ENCODE measurements at regions not wholly inside any gene's neighbourhood (a gene's known extent, or its start where the extent isn't known, plus 50 kb on each side); places are given as distances from the start of the nearest gene placed in this dataset.

DNA sequence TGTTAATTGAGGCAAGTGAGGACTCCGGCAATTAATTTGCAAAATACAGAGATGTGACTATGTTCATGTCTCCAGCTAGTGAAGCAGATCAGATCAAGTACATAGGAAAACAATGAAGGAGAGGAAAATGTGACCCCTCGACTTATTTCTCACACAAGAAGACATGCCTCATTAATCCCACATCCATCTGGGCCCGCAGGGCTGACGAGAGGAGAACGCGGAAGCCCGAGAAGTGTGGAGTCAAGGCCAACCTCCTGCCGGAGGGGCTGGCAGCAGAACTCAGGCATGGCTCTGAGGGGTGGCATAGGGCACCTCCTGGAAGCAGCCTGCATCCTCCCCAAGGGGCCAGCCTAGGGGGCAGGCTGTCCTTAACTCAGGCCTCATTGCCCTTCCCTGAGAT lies 54.4 kb downstream of the ZNF503 start:
- no peak for DNase-seq

DNA sequence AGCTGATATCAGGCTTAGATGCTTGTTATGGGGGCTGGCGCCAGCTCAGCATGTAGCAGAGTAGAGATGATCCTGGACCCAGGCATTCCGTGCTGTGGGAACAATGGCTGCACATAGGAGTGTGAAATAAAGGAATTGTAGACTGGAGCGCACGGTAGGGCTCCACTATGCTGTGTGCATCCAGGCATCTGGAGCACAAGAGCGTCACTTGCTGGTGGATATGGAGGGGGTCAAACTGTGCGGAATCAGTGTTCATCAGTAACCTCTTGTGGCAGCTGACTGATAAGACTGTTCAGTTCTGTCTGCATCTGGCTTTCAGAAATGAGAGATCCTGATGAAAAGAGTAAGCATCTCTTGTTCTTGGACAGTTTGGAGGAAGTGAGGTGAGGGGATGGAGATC lies 55.8 kb downstream of the ZNF503 start:
- DNase-seq: no peak

DNA sequence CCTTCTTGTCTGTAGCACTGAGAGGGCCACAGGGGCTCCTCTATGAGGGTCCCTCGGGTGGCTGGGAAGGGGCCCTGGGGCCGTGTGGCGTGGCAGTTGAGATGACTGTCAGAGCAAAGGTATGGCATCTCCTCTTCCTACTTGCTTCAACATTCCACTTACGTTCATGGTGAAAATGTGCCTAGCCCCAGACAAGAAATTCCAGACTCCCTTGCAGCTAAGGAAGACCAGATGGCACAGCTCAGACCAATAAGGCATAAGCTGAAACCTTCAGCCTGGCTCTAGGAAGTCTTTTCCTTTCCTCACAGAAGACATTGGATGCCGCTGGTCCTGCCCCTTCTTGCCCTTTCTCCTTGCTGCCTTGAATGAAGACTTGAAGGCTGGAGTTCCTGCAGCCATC lies 57.4 kb downstream of the ZNF503 start:
- DNase-seq: no peak

DNA sequence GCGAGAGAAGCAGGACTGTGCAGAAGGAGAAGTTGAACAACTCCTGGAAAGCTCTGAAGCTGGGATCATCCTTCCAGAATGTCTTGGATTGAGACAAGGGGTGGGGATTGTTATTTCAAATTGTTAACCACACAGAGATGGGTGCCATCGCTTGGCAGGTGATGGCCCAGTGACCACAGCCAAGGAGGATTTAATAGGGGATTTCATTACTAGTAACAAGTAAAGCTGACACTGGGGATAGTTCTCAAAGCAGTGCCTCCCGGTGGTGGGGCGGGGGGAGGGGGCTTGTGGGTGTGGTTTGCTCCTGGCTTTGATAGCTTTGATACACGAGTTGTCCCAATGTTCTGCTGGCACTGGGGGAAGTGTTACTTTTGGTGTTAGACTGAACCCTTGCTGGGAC lies 59.2 kb downstream of the ZNF503 start:
- no peak for DNase-seq

DNA sequence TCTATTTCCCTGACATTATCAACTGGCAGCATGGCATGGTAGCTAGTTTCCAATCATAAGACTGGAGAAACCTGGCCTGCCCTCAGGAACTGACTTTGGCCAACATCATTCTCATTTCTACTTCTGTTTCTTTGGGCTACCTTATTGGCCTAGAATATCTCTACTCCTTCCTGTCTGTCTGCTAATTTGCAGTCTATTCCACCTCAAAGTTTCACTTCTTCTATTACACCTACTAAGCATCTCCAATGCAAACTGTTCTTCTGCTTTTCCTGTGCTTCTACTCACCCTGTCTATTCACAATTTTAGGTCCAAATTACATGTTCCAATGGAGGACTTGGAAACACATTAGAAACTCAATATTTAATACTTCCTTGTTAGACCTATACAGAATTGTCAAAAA lies 65.6 kb downstream of the ZNF503 start:
- DNase-seq: peak in 1 of 3 donors; percentile 5

DNA sequence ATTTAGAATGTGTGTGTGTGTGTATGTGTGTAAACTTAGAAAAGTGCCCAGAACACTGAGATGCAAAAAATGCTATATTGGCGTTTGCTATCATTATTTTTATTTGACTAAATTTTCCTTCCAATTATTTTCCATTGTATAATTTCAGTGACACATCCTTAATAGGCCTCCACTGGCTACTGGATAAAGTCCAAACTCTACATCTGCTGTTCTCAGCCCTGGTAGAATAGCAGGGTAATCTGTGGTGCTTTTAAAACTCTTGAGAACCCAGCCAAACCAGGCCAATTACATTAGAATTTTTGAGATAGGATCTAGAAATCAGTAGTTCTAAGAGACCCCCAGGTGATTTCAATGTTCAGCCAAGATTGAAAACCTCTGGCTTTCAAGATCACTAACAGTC lies 66.4 kb downstream of the ZNF503 start:
- DNase-seq: no peak

DNA sequence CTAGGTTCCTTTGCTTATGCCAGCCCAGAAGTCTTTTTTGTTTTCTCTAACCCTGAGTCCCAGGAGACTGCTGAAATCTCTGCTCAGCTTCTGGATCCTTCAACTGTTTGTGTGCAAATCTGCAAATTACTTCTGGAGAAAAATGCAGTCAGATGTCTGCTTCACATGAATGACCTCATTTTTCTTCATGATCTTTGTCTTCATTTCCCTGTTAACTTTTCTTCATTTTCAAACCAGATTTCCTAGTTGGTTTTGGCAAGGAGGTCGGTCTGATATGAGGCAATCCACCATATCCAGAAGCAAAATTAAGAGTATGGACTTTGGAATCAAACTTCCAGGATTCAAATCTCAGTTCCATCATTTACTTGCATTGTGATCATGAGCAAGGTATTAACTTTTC lies 66.8 kb downstream of the ZNF503 start:
- no peak for DNase-seq

DNA sequence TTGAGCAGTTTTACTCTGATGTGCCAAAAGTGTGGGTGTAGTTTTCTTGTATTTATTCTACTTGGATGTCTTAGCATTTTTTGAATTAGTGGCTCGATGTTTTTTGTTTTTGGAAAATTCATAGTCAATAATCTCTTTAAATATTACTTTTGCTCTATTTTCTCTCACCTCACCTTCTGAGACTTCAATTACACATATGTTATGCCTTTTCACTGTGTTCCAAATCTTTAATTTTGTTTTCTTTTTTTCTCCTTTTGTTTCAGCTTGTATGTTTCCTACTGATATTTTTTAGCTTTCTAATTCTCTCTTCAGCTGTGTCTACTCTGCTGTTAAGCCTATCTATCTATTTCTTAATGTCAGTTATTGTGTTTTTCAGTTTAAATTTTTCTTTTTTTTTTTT lies 69.5 kb downstream of the ZNF503 start:
- no peak for DNase-seq

DNA sequence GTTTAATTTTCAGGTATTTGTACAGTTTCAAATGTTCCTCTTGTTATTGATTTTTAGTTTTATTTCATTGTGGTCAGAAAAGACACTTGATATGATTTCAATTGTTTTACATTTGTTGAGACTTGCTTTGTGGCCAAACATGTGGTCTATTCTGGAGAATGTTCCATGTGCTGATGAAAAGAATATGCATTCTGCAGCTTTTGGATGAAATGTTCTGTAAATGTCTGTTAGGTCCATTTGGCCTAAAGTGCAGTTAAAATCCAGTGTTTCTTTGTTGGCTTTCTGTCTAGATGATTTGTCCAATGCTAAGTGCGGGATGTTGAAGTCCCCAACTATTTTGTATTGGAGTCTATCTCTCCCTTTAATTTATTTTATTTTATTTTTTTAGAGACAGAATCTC lies 70.5 kb downstream of the ZNF503 start:
- DNase-seq: no peak

DNA sequence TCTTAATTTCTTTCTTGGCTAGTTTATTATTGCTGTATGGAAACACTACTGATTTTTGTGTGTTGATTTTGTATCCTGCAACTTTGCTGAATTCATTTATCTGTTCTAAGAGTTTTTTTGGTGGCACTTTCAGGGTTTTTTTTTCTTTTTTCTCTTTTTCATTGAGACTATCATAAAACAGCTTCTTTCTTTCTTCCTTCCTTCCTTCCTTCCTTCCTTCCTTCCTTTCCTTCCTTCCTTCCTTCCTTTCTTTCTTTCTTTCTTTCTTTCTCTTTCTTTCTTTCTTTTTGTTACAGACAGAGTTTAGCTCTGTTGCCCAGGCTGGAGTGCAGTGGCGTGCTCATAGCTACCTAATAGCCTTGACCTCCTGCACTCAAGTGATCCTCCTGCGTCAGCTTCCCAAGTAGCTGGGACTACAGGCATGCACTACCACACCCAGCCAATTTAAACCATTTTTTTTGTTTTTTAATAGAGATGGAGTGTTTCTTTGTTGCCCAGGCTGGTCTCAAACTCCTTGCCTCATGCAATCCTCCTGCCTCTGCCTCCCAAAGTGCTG lies 72.3 kb downstream of the ZNF503 start:
- no peak for DNase-seq

DNA sequence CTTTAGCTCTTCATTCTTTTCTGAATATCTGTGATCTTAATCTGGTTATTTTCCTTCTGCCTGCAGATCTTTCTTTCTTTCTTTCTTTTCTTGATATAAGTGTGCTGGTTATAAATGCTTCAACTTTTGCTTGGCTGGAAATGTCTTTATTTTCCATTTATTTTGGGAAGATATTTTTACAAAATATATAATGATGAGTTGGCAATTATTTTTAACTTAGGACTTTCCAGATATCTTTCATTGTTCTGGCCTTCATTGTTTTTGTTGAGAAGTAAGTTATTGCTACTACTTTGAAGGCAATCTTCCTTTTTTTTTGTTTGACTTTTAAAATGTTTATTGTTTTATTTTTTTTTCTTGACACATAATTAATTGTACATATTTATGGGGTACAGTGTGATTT lies 75.3 kb downstream of the ZNF503 start:
- DNase-seq: no peak

DNA sequence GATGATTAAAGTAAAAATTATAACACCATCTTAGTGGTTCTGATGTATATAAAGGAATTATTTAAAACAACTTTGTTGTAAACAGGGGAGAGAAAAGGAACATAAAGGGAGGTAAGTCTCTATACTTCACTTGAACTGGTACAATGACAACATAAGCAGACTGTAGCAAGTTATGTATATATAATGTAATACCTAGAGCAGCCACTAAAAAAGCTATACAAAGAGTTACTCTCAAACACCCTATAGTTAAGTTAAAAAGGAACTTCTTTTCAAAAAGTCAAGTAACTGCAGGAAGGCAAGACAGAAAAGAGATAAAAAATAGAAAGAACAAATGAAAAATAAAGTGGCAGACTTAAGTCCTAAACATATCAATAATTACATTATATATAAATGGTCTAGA lies 82.3 kb downstream of the ZNF503 start:
- peak in 1 of 3 donors; percentile 5 for DNase-seq

DNA sequence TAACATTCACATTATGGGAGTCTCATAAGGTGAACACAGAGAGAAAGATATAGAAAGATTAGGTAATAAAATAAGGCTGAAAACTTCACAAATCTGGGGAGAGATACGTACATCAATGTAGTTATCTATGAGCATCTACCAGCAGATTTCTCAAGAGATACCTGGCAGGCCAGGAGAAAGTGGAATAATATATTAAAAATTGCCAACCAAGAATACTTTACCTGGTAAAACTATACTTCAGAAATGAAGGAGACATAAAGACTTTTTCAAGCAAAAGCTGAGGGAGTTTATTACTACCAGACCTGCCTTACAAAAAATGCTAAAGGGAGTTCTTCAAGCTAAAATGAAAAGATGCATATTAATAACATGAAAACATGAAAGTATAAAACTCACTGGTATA lies 78.8 kb upstream of the COMTD1 start:
- DNase-seq: no peak

DNA sequence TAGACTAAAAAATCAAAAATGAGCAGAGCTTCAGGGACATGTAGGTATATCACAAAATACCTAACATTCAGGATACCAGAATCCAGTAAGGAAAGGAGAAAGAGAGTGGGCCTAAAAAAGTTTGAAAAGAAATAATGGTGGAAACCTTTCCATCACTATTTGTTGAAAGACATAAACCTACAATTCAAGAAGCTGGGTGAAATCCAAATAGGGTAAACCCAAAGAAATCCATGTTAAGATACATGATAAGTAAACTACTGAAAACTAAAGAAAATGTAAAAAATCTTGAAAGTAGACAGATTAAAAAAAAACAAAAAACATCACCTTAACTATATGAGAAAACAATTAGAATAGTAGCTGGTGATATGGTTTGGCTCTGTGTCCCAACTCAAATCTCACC lies 76.7 kb upstream of the COMTD1 start:
- no peak for DNase-seq

DNA sequence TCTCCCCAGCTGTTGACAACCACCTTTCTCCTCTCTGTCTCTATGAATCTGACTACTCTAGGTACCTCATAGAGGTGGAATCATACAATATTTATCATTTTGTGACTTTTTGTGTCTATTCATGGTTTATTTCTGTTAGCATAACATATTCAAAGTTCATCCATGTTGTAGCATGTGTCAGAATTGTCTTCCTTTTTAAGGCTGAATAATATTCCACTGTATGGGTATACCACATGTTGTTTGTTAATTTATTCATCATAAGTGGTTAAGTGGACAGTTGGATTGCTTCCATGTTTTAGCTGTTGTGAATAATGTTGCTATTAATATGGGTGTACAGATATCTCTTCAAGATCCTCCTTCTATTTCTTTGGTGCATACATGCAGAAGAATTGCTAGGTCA lies 69.9 kb upstream of the COMTD1 start:
- DNase-seq: no peak

DNA sequence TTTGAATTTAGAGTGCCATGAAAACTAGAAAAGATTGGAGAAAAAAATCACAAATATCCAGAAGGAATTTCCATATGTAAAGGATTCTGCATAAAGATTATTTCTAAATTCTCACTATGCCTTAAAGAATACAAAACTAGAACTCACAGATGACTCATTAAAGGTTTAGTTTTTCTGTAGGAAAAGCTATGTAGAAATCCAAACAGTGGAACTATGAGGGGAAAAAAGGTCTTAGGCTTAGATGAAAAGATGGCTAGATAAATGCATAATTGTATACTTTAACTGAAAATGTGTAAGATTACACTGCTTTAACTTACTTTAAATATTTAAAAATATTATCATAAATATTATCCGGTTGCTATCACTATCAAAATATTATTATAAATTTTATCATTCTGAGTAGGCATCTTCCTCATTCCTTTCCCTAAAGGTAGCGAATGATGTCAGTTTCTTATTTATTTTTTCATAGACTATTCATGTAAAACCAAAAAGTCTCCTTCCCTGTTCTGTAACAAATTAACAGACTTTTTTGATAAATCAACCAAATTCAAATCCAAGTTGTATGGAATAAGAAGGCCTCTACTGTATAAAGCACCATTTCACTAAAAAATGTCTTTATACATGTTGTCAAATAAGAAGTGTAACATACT lies 69.1 kb upstream of the COMTD1 start:
- DNase-seq: no peak

DNA sequence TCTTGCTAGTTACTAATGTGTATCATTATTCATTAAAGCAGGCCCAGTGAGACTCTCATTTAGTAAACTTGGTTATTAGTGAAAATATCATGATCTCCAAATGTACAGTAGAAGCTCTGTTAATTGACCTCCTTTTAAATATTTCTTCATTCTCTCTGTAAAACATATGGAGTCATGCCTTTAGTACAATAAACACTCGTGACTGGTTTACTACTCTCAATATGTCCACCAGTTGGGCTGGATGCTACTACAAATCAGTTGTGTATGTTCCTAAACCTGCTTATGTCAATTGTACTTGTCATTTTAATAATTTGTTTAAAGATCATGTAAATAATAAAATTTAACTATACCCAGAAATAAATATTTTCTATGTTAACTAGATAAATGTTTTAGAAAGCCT lies 68.6 kb upstream of the COMTD1 start:
- DNase-seq: no peak

DNA sequence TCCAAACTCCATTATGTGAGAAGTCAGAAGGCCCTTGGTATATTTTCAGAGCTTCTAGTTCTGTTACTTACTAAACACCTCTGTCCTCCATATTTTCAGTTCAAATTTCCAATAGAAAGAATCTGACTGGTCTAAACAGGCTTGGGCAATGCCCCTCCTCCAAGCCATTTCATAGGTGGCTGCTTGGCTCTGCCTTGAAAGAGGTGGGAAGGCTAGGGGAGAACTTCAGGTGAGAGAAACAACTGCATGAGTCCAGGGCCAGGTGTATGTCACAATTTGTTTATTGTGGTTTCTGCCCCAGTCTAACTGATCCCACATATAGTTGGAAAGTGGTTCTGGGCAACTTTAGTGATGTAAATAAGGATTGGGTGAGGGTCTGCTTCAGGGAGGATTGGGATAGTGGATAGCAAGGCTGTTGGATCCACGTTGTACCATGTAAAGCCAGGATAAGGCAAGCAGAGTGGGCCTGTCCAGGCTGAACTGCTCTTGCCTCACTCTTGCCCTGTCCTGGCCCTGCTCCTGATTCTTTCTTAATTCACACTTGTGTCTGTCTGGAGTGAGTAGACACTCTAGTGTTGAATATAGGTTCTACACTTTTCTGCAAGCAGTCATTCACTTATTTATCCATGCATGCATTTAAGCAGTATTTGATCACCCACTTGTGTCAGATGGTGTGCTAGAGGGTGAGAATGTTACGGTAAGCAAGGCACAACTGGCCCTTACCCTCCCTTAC lies 67.5 kb upstream of the COMTD1 start:
- DNase-seq: no peak

DNA sequence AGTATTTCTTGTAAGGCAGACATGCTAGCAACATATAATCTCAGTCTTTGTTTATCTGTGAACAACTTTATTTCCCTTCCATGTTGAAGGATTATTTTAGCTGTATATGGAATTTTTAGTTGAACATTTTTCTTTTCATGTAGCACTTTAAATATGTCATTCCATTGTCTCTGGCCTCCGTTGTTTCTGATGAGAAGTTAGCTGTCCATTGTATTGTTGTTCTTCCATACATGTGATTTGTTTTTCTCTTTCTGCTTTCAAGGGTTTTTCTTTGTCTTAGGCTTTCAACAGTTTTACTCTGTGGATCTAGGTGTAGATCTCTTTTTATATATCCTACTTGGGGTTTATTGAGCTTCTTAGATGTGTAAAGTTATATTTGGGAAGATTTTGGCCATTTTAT lies 66.3 kb upstream of the COMTD1 start:
- no peak for DNase-seq

DNA sequence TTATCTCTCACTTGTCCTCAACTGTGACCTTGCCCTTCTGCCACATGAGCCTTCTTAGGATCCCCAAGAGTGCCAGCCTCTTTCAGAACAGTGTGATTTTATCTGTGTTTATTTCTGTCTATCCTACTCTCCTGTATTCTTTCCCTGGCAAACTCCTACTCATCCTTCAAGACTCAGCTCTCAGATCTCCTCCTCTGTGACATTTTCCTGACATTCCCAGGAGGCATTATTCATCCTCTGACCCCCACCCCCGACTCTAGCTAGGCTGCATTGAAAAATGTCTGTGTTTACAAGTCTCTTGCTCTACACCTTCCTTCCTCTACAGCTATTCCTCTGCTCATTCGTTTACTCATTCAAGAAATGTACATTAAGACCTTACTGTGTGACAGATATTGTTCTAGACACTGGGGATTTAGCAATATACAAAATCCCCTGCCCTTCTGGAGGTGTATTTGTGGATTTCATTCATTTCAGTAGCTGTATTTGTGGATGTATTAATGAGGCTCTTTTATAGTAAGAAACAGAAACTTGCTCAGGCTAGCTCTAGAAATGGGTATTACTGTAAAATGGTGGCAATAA lies 61.4 kb upstream of the COMTD1 start:
- DNase-seq: no peak

DNA sequence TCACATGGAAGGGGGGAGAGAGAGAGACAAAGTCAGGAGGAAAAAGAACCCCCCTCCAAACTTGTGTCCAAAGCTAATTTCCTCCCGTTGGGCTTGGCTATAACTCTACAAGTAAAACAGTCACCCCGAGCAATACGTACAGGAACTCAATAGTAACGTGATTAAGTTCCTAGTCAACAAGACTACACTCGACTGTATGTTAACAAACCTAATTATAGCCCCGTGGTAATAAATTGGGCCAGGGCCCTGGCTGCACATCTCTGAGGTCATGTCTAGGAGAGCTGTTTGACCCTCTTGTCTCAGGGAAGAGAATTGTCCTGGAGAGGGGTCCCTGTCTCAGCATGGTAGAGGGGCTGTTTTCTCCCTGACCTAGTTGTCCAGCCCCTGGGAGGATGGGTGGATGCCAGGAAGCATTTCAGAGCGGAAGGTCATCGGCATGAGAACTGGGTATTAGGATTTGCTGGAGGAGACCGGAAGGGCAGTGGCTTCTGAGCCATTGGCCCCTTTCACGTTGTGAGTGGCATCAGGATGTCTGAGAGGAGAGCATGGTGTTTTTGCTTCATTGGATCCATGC lies 60.2 kb upstream of the COMTD1 start:
- peak; percentile 39 to 65 (median 46) for DNase-seq

DNA sequence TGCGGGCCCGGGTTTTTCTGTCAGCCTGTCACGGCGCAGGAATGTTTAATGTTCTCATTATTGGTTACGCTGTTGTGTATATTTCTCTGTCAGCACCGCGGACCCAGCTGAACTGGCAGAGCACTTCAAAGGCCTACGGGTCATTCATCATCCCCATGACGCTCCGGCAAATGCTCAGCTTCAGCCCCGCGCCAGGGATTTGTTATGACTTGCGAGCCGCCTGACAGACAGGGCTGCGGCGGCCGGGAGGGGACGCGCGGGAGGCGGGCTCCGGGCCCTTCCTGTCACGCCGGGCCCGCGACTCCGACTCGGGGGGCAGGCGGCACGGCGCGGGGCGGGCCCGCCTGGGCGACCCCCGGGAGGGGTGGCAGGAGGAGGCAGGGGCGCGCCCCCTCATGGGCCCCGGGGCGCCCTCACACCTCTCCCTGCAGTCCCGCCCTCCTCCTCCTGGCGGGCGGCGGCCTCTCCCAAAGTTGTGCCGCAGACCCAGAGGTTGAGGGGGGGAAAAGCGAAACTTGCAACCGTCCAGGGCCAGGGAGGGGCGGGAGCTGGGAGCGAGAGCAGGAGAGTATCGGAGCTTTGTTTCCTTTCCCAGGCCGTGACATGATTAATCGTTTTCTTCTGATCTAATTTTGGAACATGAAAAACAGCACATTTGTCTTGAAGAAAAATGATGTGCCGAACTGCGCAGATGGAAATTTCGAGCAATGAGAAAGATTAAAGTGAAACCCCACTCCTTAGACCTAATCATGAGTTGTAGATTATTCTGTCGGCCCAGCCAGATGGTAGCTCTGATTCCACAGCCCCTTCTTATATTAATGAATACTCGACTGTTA lies 59.3 kb upstream of the COMTD1 start:
- DNase-seq: peak; percentile 83 to 88 (median 87)

DNA sequence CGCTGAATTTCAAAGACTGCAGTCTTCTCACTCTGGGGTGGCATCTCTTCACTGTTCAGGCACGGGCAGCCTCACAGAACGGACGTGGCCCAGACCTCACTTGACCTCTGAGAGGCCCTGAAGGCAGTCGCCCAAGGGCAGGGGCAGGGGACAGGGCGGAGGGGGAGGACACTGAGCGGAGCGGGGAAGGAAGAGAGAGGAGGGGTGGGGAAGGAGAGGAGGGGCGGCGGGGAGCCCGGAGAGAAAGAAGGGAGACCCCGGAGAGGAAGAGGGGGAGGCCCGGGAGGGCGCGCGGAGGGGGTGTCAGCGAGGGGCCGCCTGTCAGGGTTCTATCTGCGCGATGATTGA lies 58.7 kb upstream of the COMTD1 start:
- DNase-seq: peak in 1 of 3 donors; percentile 31
